SK-N-SH (cell line): ENCODE measurements at regions not wholly inside any gene's neighbourhood (a gene's known extent, or its start where the extent isn't known, plus 50 kb on each side); places are given as distances from the start of the nearest gene placed in this dataset.

ENCODE experiments used
- CTCF ChIP-seq: fragments of 200-600 bp; sonication (generic); IDR thresholded peaks from 2 replicates; pipeline ENCODE4 v1.6.1; 2017; ENCODE audit warnings: antibody characterized with exemption, mild to moderate bottlenecking, moderate library complexity
- EZH2phosphoT487 ChIP-seq: fragments of 200-600 bp; sonication (generic); IDR thresholded peaks from 2 replicates; pipeline ENCODE4 v1.6.1; 2017; ENCODE audit warnings: low read depth, mixed run types, mild to moderate bottlenecking, antibody characterized with exemption, moderate library complexity, borderline replicate concordance
- GABPA ChIP-seq: IDR thresholded peaks from 2 replicates; pipeline ENCODE4 v1.4.0; 2012; ENCODE audit warnings: low read depth, mild to moderate bottlenecking
- NFIC ChIP-seq: IDR thresholded peaks from 2 replicates; pipeline ENCODE4 v1.4.0; 2012; ENCODE audit warnings: borderline replicate concordance
- SMC3 ChIP-seq: IDR thresholded peaks from 2 replicates; pipeline ENCODE4 v1.6.1; 2012; ENCODE audit warnings: low read depth, low read length, improper control_type of control experiment
- USF2 ChIP-seq: fragments of 150-350 bp; IDR thresholded peaks from 2 replicates; pipeline ENCODE4 v1.6.1; 2017; ENCODE audit warnings: antibody characterized with exemption, low read length, low read depth, borderline replicate concordance
- TF ChIP-seq, protein P1 (sequence below): IDR thresholded peaks from 2 replicates; pipeline ENCODE4 v1.4.0; 2012; ENCODE audit warnings: low read depth

GRCh38 chr13:78193846-78194245 is 275.2 kb upstream of the EDNRB start:
- no peak for TF ChIP-seq CTCF
- no peak for TF ChIP-seq GABPA
- no peak for TF ChIP-seq EZH2phosphoT487
- TF ChIP-seq USF2: no peak
- TF ChIP-seq NFIC: no peak
- TF ChIP-seq, protein P1, sequence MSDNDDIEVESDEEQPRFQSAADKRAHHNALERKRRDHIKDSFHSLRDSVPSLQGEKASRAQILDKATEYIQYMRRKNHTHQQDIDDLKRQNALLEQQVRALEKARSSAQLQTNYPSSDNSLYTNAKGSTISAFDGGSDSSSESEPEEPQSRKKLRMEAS: no peak
- TF ChIP-seq SMC3: no peak
